Karpas-422 (cell line): ENCODE measurements at regions not wholly inside any gene's neighbourhood (a gene's known extent, or its start where the extent isn't known, plus 50 kb on each side); places are given as distances from the start of the nearest gene placed in this dataset.

Source experiments
- DNase-seq: peaks from one replicate; pipeline ENCODE4 v3.0.0-alpha.2; 2015
- H2AFZ ChIP-seq: fragments of 200-600 bp; sonication (generic); 2 replicates; pipeline ENCODE4 v1.6.1; 2014; ENCODE audit warnings: antibody characterized with exemption, low read length, mixed read lengths
- H3K27ac ChIP-seq: fragments of 200-600 bp; sonication (generic); 2 replicates; pipeline ENCODE4 v1.5.1; 2014; ENCODE audit warnings: mild to moderate bottlenecking, low read length, moderate library complexity
- H3K27me3 ChIP-seq: fragments of 200-600 bp; sonication (generic); 2 replicates; pipeline ENCODE4 v1.6.1; 2014; ENCODE audit warnings: low read length, mixed read lengths
- H3K36me3 ChIP-seq: fragments of 200-600 bp; sonication (generic); 2 replicates; pipeline ENCODE4 v1.6.1; 2014; ENCODE audit warnings: low read length, mixed read lengths; ENCODE audit not compliant: insufficient read depth
- H3K4me1 ChIP-seq: fragments of 200-600 bp; sonication (generic); 2 replicates; pipeline ENCODE4 v1.6.1; 2014; ENCODE audit warnings: mild to moderate bottlenecking, low read length, mixed read lengths
- H3K4me2 ChIP-seq: fragments of 200-600 bp; sonication (generic); 2 replicates; pipeline ENCODE4 v1.6.1; 2014; ENCODE audit warnings: low read length, low read depth, mild to moderate bottlenecking; ENCODE audit not compliant: poor library complexity, severe bottlenecking
- H3K4me3 ChIP-seq: fragments of 200-600 bp; sonication (generic); 2 replicates; pipeline ENCODE4 v1.5.1; 2014; ENCODE audit warnings: mild to moderate bottlenecking, antibody characterized with exemption, low read length, mixed read lengths
- H3K79me2 ChIP-seq: fragments of 200-600 bp; sonication (generic); 2 replicates; pipeline ENCODE4 v1.6.1; 2014; ENCODE audit warnings: mild to moderate bottlenecking, low read length, mixed read lengths
- H3K9ac ChIP-seq: fragments of 200-600 bp; sonication (generic); 2 replicates; pipeline ENCODE4 v1.6.0; 2014; ENCODE audit warnings: low read length
- H3K9me2 ChIP-seq: fragments of 200-600 bp; sonication (generic), shearing (Covaris generic); replicated peaks from 2 replicates; pipeline ENCODE4 v1.6.0; 2014; ENCODE audit warnings: mild to moderate bottlenecking, low read length, moderate library complexity; ENCODE audit not compliant: insufficient read depth
- H3K9me3 ChIP-seq: fragments of 300-700, 200-600 bp; sonication (generic); 2 replicates; pipeline ENCODE4 v1.6.1; 2014; ENCODE audit warnings: low read length, mixed read lengths
- H4K20me1 ChIP-seq: fragments of 200-600 bp; sonication (generic); 2 replicates; pipeline ENCODE4 v1.6.1; 2014; ENCODE audit warnings: mild to moderate bottlenecking, antibody characterized with exemption, low read length, low read depth; ENCODE audit not compliant: insufficient read depth

DNA sequence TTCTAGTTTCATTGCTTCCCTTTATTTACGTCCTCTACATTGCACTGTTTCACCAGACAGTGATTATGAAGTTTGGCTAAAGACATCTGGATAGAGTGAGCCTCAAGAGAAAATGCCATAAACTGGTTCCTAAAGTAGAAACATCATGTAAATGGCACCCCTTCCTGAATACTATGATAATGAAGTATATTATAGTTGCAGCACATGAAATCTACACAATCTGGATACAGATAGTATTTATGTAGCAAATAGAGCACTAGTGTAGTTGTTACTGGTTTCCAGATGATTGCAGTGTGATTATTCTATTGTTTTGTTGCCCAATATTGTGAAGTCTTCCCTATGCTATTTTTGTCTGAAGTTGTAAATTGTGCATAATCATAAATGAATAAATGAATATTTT is 2786.9 kb upstream of the PCDH20 start:
- H3K36me3 ChIP-seq, result no peaks in the 10 kb centered on the region
- no peaks in the 10 kb centered on the region for H3K9me2 ChIP-seq
- H2AFZ ChIP-seq, result peak overlapping the region; percentile 40; the same call in 1 of the 2 replicates
- no peak for DNase-seq
- no peak overlapping the region for H3K27ac ChIP-seq
- H3K9me3 ChIP-seq, result peaks cover 7% of the 10 kb centered on the region; the same call in 1 of the 2 replicates
- H3K9ac ChIP-seq, result no peak overlapping the region
- no peaks in the 10 kb centered on the region for H3K79me2 ChIP-seq
- no peaks in the 10 kb centered on the region for H3K4me1 ChIP-seq
- no peak overlapping the region for H3K4me2 ChIP-seq
- no peak overlapping the region for H3K4me3 ChIP-seq
- no peaks in the 10 kb centered on the region for H3K27me3 ChIP-seq
- H4K20me1 ChIP-seq, result no peaks in the 10 kb centered on the region

DNA sequence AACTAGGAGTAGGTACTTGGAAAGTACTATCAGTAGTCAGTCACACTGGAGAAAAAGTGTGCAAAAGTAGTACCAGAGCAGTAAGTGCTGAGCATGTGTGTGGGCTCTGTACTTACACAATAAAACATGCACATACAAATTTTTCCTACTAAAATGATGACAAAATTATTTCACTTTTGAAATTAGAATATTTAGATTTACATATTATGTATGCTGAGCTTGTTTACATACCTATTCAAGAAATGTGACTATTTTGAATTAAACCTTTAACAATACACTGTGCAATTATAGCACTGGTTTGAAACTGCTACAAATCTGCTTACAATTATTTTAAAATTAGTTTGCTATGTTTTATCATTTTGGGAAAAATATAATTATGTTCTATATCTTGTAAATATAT is 2781.6 kb upstream of the PCDH20 start:
- Histone ChIP-seq H3K79me2 (no peaks in the 10 kb centered on the region), H3K36me3 (no peaks in the 10 kb centered on the region), H2AFZ (no peak overlapping the region), H3K9ac (no peak overlapping the region), H3K9me3 (no peaks in the 10 kb centered on the region), H3K27me3 (no peaks in the 10 kb centered on the region), H3K4me3 (no peak overlapping the region), H3K4me1 (no peaks in the 10 kb centered on the region), H3K4me2 (no peak overlapping the region), H3K9me2 (no peaks in the 10 kb centered on the region), H4K20me1 (no peaks in the 10 kb centered on the region), H3K27ac (no peak overlapping the region)
- no peak for DNase-seq

- no peak for DNase-seq
- Histone ChIP-seq H3K4me1 (no peaks in the 10 kb centered on the region), H3K9me2 (no peaks in the 10 kb centered on the region), H3K4me3 (no peak overlapping the region), H3K36me3 (no peaks in the 10 kb centered on the region), H4K20me1 (no peaks in the 10 kb centered on the region), H3K9me3 (no peaks in the 10 kb centered on the region), H3K79me2 (no peaks in the 10 kb centered on the region), H3K27me3 (no peaks in the 10 kb centered on the region), H3K4me2 (no peak overlapping the region), H3K9ac (no peak overlapping the region), H2AFZ (no peak overlapping the region), H3K27ac (no peak overlapping the region)
Measured at GRCh38 chr13:64186503-64187250, 2771.0 kb upstream of the PCDH20 start.

GRCh38 chr13:64186071-64186470 is 2770.4 kb upstream of the PCDH20 start:
- Histone ChIP-seq H3K27ac (no peak overlapping the region), H3K4me1 (no peaks in the 10 kb centered on the region), H3K9me3 (no peaks in the 10 kb centered on the region), H3K27me3 (no peaks in the 10 kb centered on the region), H3K79me2 (no peaks in the 10 kb centered on the region), H3K4me3 (no peak overlapping the region), H3K9ac (no peak overlapping the region), H4K20me1 (no peaks in the 10 kb centered on the region), H3K36me3 (no peaks in the 10 kb centered on the region), H3K9me2 (no peaks in the 10 kb centered on the region), H2AFZ (no peak overlapping the region), H3K4me2 (no peak overlapping the region)
- DNase-seq, result no peak

GRCh38 chr13:64180756-64181155 is 2765.1 kb upstream of the PCDH20 start:
- Histone ChIP-seq H3K4me1 (no peaks in the 10 kb centered on the region), H3K9me3 (no peaks in the 10 kb centered on the region), H3K4me3 (no peak overlapping the region), H3K9me2 (no peaks in the 10 kb centered on the region), H3K79me2 (no peaks in the 10 kb centered on the region), H3K4me2 (no peak overlapping the region), H3K36me3 (no peaks in the 10 kb centered on the region), H3K27ac (no peak overlapping the region), H3K9ac (no peak overlapping the region), H3K27me3 (no peaks in the 10 kb centered on the region), H4K20me1 (no peaks in the 10 kb centered on the region), H2AFZ (no peak overlapping the region)
- DNase-seq, result no peak

- no peak for DNase-seq
- Histone ChIP-seq H3K27me3 (no peaks in the 10 kb centered on the region), H2AFZ (no peak overlapping the region), H3K9ac (no peak overlapping the region), H3K27ac (no peak overlapping the region), H3K4me3 (no peak overlapping the region), H3K79me2 (no peaks in the 10 kb centered on the region), H3K4me1 (no peaks in the 10 kb centered on the region), H3K4me2 (no peak overlapping the region), H3K9me2 (no peaks in the 10 kb centered on the region), H3K36me3 (no peaks in the 10 kb centered on the region), H4K20me1 (no peaks in the 10 kb centered on the region), H3K9me3 (no peaks in the 10 kb centered on the region)
Measured at GRCh38 chr13:64165826-64166225, 2750.2 kb upstream of the PCDH20 start.

- Histone ChIP-seq H3K9me2 (no peaks in the 10 kb centered on the region), H3K9me3 (no peaks in the 10 kb centered on the region), H3K27ac (no peak overlapping the region), H3K4me3 (no peak overlapping the region), H2AFZ (no peak overlapping the region), H3K4me1 (no peaks in the 10 kb centered on the region), H3K36me3 (no peaks in the 10 kb centered on the region), H3K9ac (no peak overlapping the region), H3K79me2 (no peaks in the 10 kb centered on the region), H4K20me1 (no peaks in the 10 kb centered on the region), H3K27me3 (no peaks in the 10 kb centered on the region), H3K4me2 (no peak overlapping the region)
- no peak for DNase-seq
Measured at GRCh38 chr13:64164435-64164834, 2748.8 kb upstream of the PCDH20 start.

DNA sequence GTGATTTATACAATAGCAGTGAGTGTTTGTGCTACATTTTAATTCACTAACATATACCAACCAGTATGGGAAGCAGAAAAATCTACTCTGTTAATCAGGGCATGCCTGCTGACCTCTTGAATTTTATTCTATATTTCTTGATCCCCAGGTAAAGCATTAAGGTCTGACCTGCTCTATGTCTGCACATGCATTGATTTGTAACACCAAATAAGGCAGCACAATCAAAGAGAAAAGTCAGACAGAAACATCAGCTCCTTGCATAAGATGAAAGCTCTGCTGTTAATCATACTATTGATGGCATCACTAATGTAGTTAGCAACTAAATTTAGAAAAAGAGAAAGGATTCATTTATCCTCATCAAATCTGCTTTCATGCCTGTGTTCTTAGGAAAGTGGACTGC is 2744.8 kb upstream of the PCDH20 start:
- Histone ChIP-seq H2AFZ (no peak overlapping the region), H3K27me3 (no peaks in the 10 kb centered on the region), H3K9ac (no peak overlapping the region), H3K36me3 (no peaks in the 10 kb centered on the region), H3K9me2 (no peaks in the 10 kb centered on the region), H3K9me3 (no peaks in the 10 kb centered on the region), H3K4me3 (no peak overlapping the region), H3K79me2 (no peaks in the 10 kb centered on the region), H3K4me2 (no peak overlapping the region), H4K20me1 (no peaks in the 10 kb centered on the region), H3K27ac (no peak overlapping the region), H3K4me1 (no peaks in the 10 kb centered on the region)
- no peak for DNase-seq
